SK-N-SH (cell line): ENCODE measurements at regions not wholly inside any gene's neighbourhood (a gene's known extent, or its start where the extent isn't known, plus 50 kb on each side); places are given as distances from the start of the nearest gene placed in this dataset.

Experiments
- CTCF ChIA-PET: fragments of 300-600, 350-600 bp; formaldehyde crosslinking; extraction: SDS; loops from one replicate; lab custom pipeline; 2021; lab: Yijun Ruan, JAX
- POLR2A ChIA-PET: fragments of 350-600 bp; sonication (Branson Sonifier 250); formaldehyde crosslinking; extraction: SDS; loops from one replicate; lab custom pipeline; 2020; ENCODE audit warnings: antibody characterized with exemption, inconsistent platforms; lab: Yijun Ruan, JAX
- DNase-seq: peaks from one replicate; pipeline ENCODE4 v3.0.0; 2012
- H2AFZ ChIP-seq: fragments of 200-600 bp; sonication (generic); 2 replicates; pipeline ENCODE4 v1.8.1; 2016; ENCODE audit warnings: antibody characterized with exemption, mild to moderate bottlenecking, low read depth
- H3F3A ChIP-seq: fragments of 200-600 bp; sonication (generic); replicated peaks from 2 replicates; pipeline ENCODE3; 2016; ENCODE audit warnings: antibody characterized with exemption, mild to moderate bottlenecking; ENCODE audit not compliant: insufficient read depth
- H3K27ac ChIP-seq, 2 experiments: fragments of 200-500 bp in 1 of 2; fragments of 200-600 bp in 1 of 2; sonication (Bioruptor generic) in 1 of 2; sonication (generic), shearing (Covaris generic) in 1 of 2; 2 replicates each; pipeline versions ENCODE4 v1.5.1 to v1.6.1; 2014 to 2016; ENCODE audit warnings: low read depth in 2 of 2, inconsistent platforms in 1 of 2, low read length in 1 of 2, mild to moderate bottlenecking in 1 of 2, mixed read lengths in 1 of 2
- H3K27me3 ChIP-seq: fragments of 200-600 bp; sonication (generic), shearing (Covaris generic); 2 replicates; pipeline ENCODE4 v1.6.1; 2016; ENCODE audit warnings: mixed run types; ENCODE audit not compliant: insufficient read depth
- H3K36me3 ChIP-seq, 2 experiments: fragments of 200-500 bp in 1 of 2; fragments of 200-600 bp in 1 of 2; sonication (Bioruptor generic) in 1 of 2; sonication (generic) in 1 of 2; replicated peaks in 1 of 2; 2 replicates each; pipeline versions ENCODE3 to v1.5.1; 2014 to 2016; ENCODE audit warnings: low read length in 1 of 2, mild to moderate bottlenecking in 1 of 2; ENCODE audit not compliant: insufficient read depth in 2 of 2, control insufficient read depth in 1 of 2
- H3K4me1 ChIP-seq, 2 experiments: fragments of 200-500 bp in 1 of 2; fragments of 200-600 bp in 1 of 2; sonication (Bioruptor generic) in 1 of 2; sonication (generic), shearing (Covaris generic) in 1 of 2; 2 replicates each; pipeline versions ENCODE4 v1.5.1 to v1.6.1; 2014 to 2016; ENCODE audit warnings: low read depth in 1 of 2, low read length in 1 of 2, mixed run types in 1 of 2; ENCODE audit not compliant: insufficient read depth in 2 of 2, control insufficient read depth in 1 of 2
- H3K4me2 ChIP-seq: fragments of 200-600 bp; sonication (generic), shearing (Covaris generic); 2 replicates; pipeline ENCODE4 v1.6.1; 2017; ENCODE audit warnings: mixed run types
- H3K4me3 ChIP-seq, 2 experiments: fragments of 200-500 bp in 1 of 2; fragments of 200-600 bp in 1 of 2; sonication (Bioruptor generic) in 1 of 2; sonication (generic), shearing (Covaris generic) in 1 of 2; 2 replicates each; pipeline versions ENCODE4 v1.5.1 to v1.8.1; 2014 to 2016; ENCODE audit warnings: low read depth in 2 of 2, inconsistent platforms in 1 of 2, low read length in 1 of 2, mild to moderate bottlenecking in 1 of 2, mixed read lengths in 1 of 2, moderate library complexity in 1 of 2
- H3K79me2 ChIP-seq: fragments of 200-600 bp; sonication (generic); 2 replicates; pipeline ENCODE4 v1.8.1; 2017; ENCODE audit warnings: mild to moderate bottlenecking; ENCODE audit not compliant: insufficient read depth
- H3K9ac ChIP-seq: fragments of 200-600 bp; sonication (generic); 2 replicates; pipeline ENCODE4 v1.6.1; 2017; ENCODE audit warnings: mixed run types
- H3K9me2 ChIP-seq: fragments of 200-600 bp; sonication (generic); 2 replicates; pipeline ENCODE4 v1.6.1; 2017; ENCODE audit warnings: mixed run types
- H3K9me3 ChIP-seq: fragments of 200-600 bp; sonication (generic); 2 replicates; pipeline ENCODE4 v1.6.1; 2017; ENCODE audit warnings: mixed run types, mild to moderate bottlenecking, moderate library complexity
- H4K20me1 ChIP-seq: fragments of 200-600 bp; sonication (generic); 2 replicates; pipeline ENCODE4 v1.6.1; 2017; ENCODE audit warnings: mild to moderate bottlenecking, mixed run types; ENCODE audit not compliant: insufficient read depth
- EP300 ChIP-seq, 2 experiments: IDR thresholded peaks; 2 replicates each; pipeline versions ENCODE4 v1.4.0 to v1.6.1; 2012; ENCODE audit warnings: borderline replicate concordance in 1 of 2, low read depth in 1 of 2, low read length in 1 of 2
- FOSL2 ChIP-seq: IDR thresholded peaks from 2 replicates; pipeline ENCODE4 v1.4.0; 2012; ENCODE audit warnings: low read depth, mild to moderate bottlenecking, moderate library complexity, borderline replicate concordance
- FOXJ3 ChIP-seq: sonication (generic); formaldehyde crosslinking; IDR thresholded peaks from 2 replicates; pipeline ENCODE4 v1.5.1; 2020; ENCODE audit warnings: mild to moderate bottlenecking, missing genetic modification reagents
- FOXM1 ChIP-seq: IDR thresholded peaks from 2 replicates; pipeline ENCODE4 v1.4.0; 2012; ENCODE audit warnings: low read depth, mild to moderate bottlenecking
- GABPA ChIP-seq: IDR thresholded peaks from 2 replicates; pipeline ENCODE4 v1.4.0; 2012; ENCODE audit warnings: low read depth, mild to moderate bottlenecking
- GATA2 ChIP-seq: sonication (generic); formaldehyde crosslinking; IDR thresholded peaks from 2 replicates; pipeline ENCODE4 v1.5.0; 2020; ENCODE audit warnings: mild to moderate bottlenecking, missing genetic modification reagents
- JUND ChIP-seq: IDR thresholded peaks from 2 replicates; pipeline ENCODE4 v1.4.0; 2012
- MEF2A ChIP-seq: IDR thresholded peaks from 2 replicates; pipeline ENCODE4 v1.4.0; 2012; ENCODE audit warnings: low read depth, borderline replicate concordance
- NFIC ChIP-seq: IDR thresholded peaks from 2 replicates; pipeline ENCODE4 v1.4.0; 2012; ENCODE audit warnings: borderline replicate concordance
- NRF1 ChIP-seq: IDR thresholded peaks from 2 replicates; pipeline ENCODE4 v1.6.1; 2012; ENCODE audit warnings: low read depth, mild to moderate bottlenecking, low read length
- RAD21 ChIP-seq: IDR thresholded peaks from 2 replicates; pipeline ENCODE4 v1.6.1; 2012; ENCODE audit warnings: mild to moderate bottlenecking, low read length
- RCOR1 ChIP-seq: fragments of 150-350 bp; IDR thresholded peaks from 2 replicates; pipeline ENCODE4 v1.6.1; 2017; ENCODE audit warnings: antibody characterized with exemption, low read length
- TAF1 ChIP-seq: IDR thresholded peaks from 2 replicates; pipeline ENCODE4 v1.6.1; 2012; ENCODE audit warnings: low read depth, mild to moderate bottlenecking, low read length, moderate library complexity, borderline replicate concordance
- WGBS: methylation state at CpG from one replicate; pipeline ENCODE4 v1.1.6; 2017; ENCODE audit warnings: low lambda C conversion rate; 5-methylcytosine and 5-hydroxymethylcytosine counted together
- TF ChIP-seq, protein P1 (sequence below): IDR thresholded peaks from 2 replicates; pipeline ENCODE4 v1.4.0; 2012; ENCODE audit warnings: low read depth, borderline replicate concordance
- TF ChIP-seq, protein P2 (sequence below): IDR thresholded peaks from 2 replicates; pipeline ENCODE4; 2012
- TF ChIP-seq, protein P3 (sequence below): fragments of 150-350 bp; IDR thresholded peaks from 2 replicates; pipeline ENCODE4 v1.6.1; 2016; ENCODE audit warnings: mild to moderate bottlenecking, low read depth, low read length
- TF ChIP-seq, protein P4 (sequence below): IDR thresholded peaks from 2 replicates; pipeline ENCODE4 v1.4.0; 2012; ENCODE audit warnings: low read depth, borderline replicate concordance
- TF ChIP-seq, protein P5 (sequence below): fragments of 150-350 bp; IDR thresholded peaks from 2 replicates; pipeline ENCODE4 v1.6.1; 2017; ENCODE audit warnings: antibody characterized with exemption, low read length, low read depth, borderline replicate concordance

DNA sequence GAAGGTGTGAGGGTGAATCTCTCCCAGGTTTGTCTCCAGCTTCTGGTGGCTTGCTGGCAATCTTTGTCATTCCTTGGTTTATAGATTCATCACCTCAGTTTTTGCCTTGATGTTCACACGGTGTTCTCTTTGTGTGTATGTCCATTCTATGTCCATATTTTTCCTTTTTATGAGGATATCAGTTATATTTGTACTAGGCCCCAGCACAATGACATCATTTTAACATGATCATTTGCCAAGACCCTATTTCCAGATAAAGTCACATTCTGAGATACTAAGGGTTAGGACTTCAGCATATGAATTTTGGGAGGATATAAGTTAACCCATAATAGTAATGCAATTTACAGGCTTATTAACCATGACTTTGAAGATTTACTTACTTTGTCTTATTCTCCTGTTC is 649.0 kb downstream of the CPS1 start:
- Histone ChIP-seq H3K4me2 (no peak overlapping the region), H3K4me1 (no peaks in the 10 kb centered on the region), H3K4me3 (no peak overlapping the region), H3K79me2 (no peaks in the 10 kb centered on the region), H3F3A (no peaks in the 10 kb centered on the region), H3K27ac (no peak overlapping the region), H3K9me2 (no peaks in the 10 kb centered on the region), H3K9me3 (no peaks in the 10 kb centered on the region; the same call in 1 of the 2 replicates), H3K27me3 (no peaks in the 10 kb centered on the region), H3K36me3 (no peaks in the 10 kb centered on the region), H3K9ac (no peak overlapping the region), H2AFZ (no peak overlapping the region), H4K20me1 (no peaks in the 10 kb centered on the region)
- POLR2A ChIA-PET: no interaction called here
- TF ChIP-seq, protein P1, sequence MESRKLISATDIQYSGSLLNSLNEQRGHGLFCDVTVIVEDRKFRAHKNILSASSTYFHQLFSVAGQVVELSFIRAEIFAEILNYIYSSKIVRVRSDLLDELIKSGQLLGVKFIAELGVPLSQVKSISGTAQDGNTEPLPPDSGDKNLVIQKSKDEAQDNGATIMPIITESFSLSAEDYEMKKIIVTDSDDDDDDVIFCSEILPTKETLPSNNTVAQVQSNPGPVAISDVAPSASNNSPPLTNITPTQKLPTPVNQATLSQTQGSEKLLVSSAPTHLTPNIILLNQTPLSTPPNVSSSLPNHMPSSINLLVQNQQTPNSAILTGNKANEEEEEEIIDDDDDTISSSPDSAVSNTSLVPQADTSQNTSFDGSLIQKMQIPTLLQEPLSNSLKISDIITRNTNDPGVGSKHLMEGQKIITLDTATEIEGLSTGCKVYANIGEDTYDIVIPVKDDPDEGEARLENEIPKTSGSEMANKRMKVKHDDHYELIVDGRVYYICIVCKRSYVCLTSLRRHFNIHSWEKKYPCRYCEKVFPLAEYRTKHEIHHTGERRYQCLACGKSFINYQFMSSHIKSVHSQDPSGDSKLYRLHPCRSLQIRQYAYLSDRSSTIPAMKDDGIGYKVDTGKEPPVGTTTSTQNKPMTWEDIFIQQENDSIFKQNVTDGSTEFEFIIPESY: no peak
- TF ChIP-seq MEF2A: no peak
- no peak for TF ChIP-seq FOSL2
- TF ChIP-seq JUND: no peak
- TF ChIP-seq NRF1: no peak
- no peak for TF ChIP-seq EP300 (IDR thresholded peaks at IDR 0.05; ENCODE audit: borderline replicate concordance in 1 of 2, low read depth in 1 of 2, low read length in 1 of 2)
- TF ChIP-seq, protein P2, sequence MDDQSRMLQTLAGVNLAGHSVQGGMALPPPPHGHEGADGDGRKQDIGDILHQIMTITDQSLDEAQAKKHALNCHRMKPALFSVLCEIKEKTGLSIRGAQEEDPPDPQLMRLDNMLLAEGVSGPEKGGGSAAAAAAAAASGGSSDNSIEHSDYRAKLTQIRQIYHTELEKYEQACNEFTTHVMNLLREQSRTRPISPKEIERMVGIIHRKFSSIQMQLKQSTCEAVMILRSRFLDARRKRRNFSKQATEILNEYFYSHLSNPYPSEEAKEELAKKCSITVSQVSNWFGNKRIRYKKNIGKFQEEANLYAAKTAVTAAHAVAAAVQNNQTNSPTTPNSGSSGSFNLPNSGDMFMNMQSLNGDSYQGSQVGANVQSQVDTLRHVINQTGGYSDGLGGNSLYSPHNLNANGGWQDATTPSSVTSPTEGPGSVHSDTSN: no peak
- no peak for TF ChIP-seq GABPA
- TF ChIP-seq, protein P3, sequence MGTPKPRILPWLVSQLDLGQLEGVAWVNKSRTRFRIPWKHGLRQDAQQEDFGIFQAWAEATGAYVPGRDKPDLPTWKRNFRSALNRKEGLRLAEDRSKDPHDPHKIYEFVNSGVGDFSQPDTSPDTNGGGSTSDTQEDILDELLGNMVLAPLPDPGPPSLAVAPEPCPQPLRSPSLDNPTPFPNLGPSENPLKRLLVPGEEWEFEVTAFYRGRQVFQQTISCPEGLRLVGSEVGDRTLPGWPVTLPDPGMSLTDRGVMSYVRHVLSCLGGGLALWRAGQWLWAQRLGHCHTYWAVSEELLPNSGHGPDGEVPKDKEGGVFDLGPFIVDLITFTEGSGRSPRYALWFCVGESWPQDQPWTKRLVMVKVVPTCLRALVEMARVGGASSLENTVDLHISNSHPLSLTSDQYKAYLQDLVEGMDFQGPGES: no peak
- TF ChIP-seq RCOR1: no peak
- WGBS: 15% methylated on average over 1 of the region's 1 CpG
- no peak for DNase-seq
- CTCF ChIA-PET: interaction anchor here (0.6 kb wide), 1 partner anchor 139 kb away, joined by 3 read pairs; no protein-coding TSS in a partner anchor

DNA sequence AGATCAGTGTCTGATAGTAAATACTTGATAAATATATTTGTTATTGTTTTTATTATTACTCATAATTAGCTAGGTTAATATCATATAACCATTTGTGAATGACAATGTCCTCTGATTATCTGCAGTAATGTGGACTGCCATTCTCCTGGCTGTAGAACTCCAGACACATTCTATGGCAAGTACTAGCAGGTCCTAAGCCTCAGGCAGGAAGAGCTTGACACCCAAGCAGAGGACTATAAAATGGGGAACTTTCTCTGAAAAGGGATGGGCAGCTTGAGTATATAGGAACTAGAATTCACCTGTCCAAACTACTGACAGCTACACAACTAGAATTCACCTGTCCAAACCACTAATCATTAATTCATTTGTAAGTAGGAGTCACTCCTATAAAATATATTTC is 649.4 kb downstream of the CPS1 start:
- no peak overlapping the region for H2AFZ ChIP-seq
- no peak overlapping the region for H3K9ac ChIP-seq
- H3K27me3 ChIP-seq: no peaks in the 10 kb centered on the region
- TF ChIP-seq NFIC: no peak
- TF ChIP-seq, protein P3: no peak
- TF ChIP-seq FOSL2: no peak
- TF ChIP-seq, protein P4, sequence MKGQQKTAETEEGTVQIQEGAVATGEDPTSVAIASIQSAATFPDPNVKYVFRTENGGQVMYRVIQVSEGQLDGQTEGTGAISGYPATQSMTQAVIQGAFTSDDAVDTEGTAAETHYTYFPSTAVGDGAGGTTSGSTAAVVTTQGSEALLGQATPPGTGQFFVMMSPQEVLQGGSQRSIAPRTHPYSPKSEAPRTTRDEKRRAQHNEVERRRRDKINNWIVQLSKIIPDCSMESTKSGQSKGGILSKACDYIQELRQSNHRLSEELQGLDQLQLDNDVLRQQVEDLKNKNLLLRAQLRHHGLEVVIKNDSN: no peak
- TF ChIP-seq, protein P5, sequence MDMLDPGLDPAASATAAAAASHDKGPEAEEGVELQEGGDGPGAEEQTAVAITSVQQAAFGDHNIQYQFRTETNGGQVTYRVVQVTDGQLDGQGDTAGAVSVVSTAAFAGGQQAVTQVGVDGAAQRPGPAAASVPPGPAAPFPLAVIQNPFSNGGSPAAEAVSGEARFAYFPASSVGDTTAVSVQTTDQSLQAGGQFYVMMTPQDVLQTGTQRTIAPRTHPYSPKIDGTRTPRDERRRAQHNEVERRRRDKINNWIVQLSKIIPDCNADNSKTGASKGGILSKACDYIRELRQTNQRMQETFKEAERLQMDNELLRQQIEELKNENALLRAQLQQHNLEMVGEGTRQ: no peak
- no peak for TF ChIP-seq FOXM1
- no peak for TF ChIP-seq RAD21
- TF ChIP-seq, protein P2: no peak
- TF ChIP-seq GATA2 (CRISPR knock-in tag): no peak
- TF ChIP-seq FOXJ3 (CRISPR knock-in tag): no peak
- TF ChIP-seq TAF1: no peak
- no peaks in the 10 kb centered on the region; the same call in 1 of the 2 replicates for H3K9me3 ChIP-seq
- H4K20me1 ChIP-seq: no peaks in the 10 kb centered on the region
- H3K79me2 ChIP-seq: no peaks in the 10 kb centered on the region
- ChIA-PET POLR2A (no interaction called here), CTCF (no interaction called here)
- H3K36me3 ChIP-seq: no peaks in the 10 kb centered on the region
- H3K4me2 ChIP-seq: no peak overlapping the region
- H3K27ac ChIP-seq: no peak overlapping the region
- H3K4me1 ChIP-seq: no peaks in the 10 kb centered on the region
- no peaks in the 10 kb centered on the region for H3K9me2 ChIP-seq
- H3F3A ChIP-seq: no peaks in the 10 kb centered on the region
- DNase-seq: no peak
- H3K4me3 ChIP-seq: no peak overlapping the region
